Fibroblast of lung (primary cell): ENCODE measurements at regions not wholly inside any gene's neighbourhood (a gene's known extent, or its start where the extent isn't known, plus 50 kb on each side); places are given as distances from the start of the nearest gene placed in this dataset.

ENCODE experiments used
- EZH2 ChIP-seq: IDR thresholded peaks from 2 replicates; pipeline ENCODE4 v1.5.1; 2012; ENCODE audit warnings: low read length, control low read depth, mild to moderate bottlenecking; ENCODE audit errors: missing control alignments
- TF ChIP-seq, protein P1 (sequence below), 2 donors: IDR thresholded peaks in 1 of 2; conservative IDR thresholded peaks in 1 of 2; 1 replicate in 1 of 2; 2 replicates in 1 of 2; pipeline ENCODE4 v1.5.1; 2011 to 2012; ENCODE audit warnings: low read length in 2 of 2, control low read depth in 1 of 2, inconsistent platforms in 1 of 2, low read depth in 1 of 2, mild to moderate bottlenecking in 1 of 2

DNA sequence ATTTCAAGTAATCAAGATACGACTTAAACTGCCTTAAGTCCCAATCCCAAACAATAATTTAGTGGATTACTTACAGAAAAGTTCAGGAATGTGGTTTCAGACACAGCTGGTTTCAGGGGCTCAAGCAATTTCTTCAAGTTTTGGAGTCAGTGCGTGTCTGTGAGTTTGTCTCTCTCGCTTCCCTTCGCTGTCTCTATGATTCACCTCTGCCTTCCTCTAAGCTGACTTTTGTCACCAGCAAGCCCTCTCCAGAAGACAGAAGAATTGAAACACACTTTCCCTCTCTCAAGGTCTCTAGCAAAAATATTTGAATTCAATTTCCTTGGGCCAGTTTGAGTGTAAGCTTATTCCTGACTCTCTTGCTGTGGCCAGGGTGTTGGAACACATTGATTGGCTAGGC, 392.4 kb downstream of the EDEM1 start:
- TF ChIP-seq, protein P1, sequence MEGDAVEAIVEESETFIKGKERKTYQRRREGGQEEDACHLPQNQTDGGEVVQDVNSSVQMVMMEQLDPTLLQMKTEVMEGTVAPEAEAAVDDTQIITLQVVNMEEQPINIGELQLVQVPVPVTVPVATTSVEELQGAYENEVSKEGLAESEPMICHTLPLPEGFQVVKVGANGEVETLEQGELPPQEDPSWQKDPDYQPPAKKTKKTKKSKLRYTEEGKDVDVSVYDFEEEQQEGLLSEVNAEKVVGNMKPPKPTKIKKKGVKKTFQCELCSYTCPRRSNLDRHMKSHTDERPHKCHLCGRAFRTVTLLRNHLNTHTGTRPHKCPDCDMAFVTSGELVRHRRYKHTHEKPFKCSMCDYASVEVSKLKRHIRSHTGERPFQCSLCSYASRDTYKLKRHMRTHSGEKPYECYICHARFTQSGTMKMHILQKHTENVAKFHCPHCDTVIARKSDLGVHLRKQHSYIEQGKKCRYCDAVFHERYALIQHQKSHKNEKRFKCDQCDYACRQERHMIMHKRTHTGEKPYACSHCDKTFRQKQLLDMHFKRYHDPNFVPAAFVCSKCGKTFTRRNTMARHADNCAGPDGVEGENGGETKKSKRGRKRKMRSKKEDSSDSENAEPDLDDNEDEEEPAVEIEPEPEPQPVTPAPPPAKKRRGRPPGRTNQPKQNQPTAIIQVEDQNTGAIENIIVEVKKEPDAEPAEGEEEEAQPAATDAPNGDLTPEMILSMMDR (conservative IDR thresholded peaks at IDR 0.05 in 1 of 2, IDR thresholded peaks at IDR 0.05 in 1 of 2; ENCODE audit: low read depth in 1 of 2, low read length in 2 of 2): no peak
- TF ChIP-seq EZH2: no peak
